HG03060 (cell line): ENCODE measurements at regions not wholly inside any gene's neighbourhood (a gene's known extent, or its start where the extent isn't known, plus 50 kb on each side); places are given as distances from the start of the nearest gene placed in this dataset.
"Not testable (repeated sequence)": the region's sequence is repeated elsewhere in the genome, so short reads cannot be mapped to it uniquely, and the experiment has no call there.

Experiments used
- ATAC-seq: cut with Tn5 transposase; IDR thresholded peaks from one replicate; pipeline ENCODE4 v1.9.1; 2021; ENCODE audit warnings: low read depth, moderate number of reproducible peaks; ENCODE audit not compliant: unreplicated experiment

DNA sequence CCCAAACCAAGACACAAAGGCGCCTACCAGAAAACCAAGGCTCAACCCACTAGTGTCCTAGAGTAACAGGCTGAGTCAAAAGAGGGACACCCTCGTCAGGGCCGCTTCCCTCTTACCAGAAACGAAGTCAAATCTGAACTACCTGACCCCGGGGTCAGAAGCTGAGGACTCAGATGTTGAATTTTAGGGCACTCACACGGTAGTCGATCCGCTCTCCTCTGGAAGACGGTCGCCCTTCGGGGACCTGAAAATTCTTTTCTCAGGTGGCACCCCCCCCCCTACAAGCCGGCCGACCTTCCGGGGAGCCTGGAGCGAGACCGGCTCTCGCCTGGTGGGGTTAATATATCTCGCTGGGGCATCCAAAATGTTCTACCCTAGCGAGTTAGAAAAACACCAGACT, 121.1 kb upstream of the KCNJ3 start:
- ATAC-seq, result no peak

DNA sequence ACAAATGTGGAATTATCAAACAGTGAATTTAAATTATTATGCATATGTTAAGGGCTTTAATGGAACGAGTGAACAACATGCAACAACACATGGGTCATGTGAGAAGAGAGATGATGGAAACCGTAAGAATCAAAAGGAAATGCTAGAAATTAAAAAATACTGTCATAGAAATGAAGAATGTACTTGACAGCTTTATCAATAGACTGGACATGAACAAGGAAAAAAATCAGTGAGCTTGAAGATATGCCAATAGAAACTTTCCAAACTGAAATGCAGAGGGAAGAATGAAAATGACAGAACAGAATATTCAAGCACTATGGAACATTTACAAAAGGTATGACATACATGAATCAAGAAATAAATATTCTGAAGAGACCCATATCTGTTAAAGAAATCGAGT, 117.7 kb upstream of the KCNJ3 start:
- ATAC-seq, result no peak

DNA sequence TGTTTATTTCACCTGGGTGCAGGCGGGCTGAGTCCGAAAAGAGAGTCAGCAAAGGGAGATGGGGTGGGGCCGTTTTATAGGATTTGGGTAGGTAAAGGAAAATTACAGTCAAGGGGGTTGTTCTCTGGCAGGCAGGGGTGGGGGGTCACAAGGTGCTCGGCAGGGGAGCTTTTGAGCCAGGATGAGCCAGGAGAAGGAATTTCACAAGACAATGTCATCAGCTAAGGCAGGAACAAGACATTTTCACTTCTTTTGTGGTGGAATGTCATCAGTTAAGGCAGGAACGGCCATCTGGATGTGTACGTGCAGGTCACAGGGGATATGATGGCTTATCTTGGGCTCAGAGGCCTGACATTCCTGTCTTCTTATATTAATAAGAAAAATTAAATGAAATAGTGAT, 115.8 kb upstream of the KCNJ3 start:
- not testable (repeated sequence) for ATAC-seq

DNA sequence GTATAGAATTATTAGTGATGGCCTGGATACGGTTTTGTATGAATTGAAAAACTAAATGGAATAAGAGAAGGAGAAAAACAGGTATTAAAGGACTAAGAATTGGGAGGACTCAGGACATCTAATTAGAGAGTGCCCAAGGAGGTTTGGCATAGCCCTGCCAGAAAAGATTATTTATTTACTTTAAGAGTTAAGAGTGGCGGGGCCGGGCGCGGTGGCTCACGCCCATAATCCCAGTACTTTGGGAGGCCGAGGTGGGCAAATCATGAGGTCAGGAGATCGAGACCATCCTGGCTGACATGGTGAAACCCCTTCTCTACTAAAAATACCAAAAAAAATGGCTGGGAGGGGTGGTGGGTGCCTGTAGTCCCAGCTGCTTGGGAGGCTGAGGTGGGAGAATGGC, 115.2 kb upstream of the KCNJ3 start:
- ATAC-seq, result not testable (repeated sequence)

DNA sequence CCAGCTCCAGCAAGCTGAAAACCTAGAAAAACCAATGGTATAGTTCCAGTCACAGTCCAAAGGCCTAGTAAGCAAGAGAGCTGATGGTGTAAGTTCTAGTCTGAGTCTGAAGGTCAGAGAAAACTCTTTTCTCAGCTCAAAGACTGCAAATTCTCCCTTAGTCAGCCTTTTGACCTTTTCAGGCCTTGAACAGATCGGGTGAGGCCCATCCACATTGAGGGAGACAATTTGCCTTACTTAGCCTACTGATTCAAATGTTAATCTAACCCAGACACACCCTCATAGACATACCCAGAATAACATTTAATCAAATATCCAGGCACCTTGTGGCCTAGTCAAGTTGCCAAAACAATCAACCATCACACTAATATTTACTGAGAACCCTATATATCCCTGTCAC, 110.8 kb upstream of the KCNJ3 start:
- ATAC-seq, result no peak

DNA sequence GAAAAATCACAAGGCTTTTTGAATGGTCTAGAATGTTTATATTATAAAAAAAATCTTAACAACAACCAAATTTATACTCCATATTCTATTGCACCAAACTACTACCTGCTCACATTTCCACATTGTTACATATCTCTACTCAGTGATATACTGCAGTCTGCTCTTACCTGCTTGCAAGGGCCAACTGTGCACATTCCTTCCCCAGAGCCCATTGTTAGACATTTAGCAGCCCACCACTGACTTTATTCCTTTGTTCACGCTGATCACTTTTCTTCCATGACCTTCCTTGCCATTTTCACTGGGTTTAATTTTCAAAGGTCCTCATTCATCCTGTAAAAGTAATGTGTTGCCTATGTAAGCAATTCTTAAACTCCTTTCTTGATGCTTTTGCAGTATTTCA, 109.7 kb upstream of the KCNJ3 start:
- ATAC-seq, result no peak

DNA sequence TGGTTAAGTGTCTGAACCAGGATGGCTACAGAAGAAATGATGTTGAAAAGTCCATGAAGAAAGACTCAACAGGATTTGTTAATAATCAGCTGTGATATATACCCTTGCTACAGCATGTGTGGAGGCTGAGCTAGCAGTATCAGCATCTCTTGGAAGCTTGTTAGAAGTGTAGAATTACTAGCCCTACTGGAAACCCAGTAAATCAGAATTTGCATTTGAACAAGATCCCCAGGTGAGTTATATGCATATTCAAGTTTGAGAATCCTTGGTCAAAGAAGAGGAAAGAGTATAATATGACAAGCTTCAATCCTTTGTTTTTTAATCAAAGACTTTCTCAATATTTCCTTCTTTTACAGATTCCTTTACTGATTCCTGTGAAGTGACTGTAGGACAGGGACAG, 109.0 kb upstream of the KCNJ3 start:
- no peak for ATAC-seq

DNA sequence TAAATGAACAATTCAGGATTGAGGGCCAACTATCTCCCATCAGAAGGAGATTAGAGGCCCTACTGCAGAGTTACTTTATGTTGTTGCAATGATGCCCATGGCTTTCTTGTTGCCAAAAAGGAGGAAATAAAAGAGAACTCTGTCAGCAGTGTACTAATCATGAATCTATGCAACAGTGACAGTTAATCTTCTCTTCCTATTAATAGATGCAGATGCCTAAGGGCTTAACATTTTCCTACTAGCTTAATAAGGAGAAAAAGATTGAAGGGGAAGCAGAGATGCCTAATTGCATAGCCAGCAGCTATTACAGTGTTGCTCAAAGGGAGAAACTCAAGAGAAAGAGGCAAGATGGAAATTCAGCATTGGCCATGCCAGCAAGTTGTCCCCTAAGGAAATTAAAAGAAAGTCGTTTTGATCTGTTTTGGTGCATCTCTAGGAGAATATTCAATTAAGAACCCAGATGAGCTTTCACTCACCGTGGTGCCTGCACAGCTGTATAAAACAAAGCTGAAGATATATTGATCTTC, 107.1 kb upstream of the KCNJ3 start:
- no peak for ATAC-seq

DNA sequence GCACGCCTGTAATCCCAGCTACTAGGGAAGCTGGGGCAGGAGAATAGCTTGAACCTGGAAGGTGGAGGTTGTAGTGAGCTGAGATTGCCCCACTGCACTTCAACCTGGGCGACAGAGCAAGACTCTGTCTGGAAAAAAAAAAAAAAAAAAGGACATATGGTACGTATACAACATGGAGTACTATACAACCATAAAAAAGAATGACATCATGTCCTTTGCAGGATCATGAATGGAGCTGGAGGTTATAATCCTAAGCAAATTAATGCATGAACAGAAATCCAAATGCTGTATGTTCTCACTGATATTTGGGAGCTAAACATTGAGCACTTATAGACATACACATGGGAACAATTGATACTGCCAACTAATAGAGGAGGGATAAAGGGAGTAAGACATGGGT, 99.3 kb upstream of the KCNJ3 start:
- ATAC-seq, result no peak

DNA sequence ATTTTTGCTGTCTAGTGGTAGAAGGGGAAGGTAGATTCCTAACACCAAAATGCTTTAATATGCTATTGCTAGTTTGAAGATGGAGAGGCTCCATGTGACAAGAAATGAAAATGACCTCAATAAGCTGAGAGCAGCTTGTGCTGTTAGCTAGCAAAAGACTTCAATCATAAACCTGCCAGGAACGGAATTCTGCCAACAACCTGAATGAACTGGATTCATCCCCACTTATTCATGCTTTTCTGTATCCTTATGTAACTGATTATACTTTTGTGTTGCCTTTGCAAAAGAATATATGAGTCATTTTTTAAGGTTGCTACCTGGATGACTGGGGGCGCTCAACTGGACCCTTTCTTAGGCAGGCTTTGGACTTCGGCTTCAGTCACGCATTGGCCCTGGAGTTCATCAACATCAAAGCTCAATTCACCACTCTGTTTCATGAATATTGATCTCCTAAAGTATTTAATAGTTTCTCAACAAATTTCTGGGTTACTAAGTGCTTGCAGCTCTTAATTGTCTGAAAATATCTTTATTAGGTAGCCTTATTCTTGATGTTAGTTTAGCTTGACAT, 97.5 kb upstream of the KCNJ3 start:
- ATAC-seq, result no peak

DNA sequence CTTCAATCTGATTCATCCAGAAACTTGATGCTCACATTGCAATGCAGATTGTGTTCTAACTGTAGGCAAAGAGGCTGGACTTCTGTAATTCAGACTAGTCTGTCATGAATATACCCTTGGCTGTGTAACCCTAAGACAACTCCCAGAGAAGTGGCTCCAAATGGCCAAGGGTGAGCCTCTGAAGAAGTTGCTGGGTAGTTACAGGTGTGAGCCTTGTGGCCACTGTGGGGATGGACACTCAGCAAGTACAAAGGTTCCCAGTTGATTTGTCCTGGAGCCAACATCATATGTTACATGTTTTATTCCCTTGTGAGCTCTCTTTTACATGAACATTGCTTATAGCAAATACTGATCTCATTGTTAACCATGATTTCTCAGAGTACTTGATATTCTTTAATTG, 94.8 kb upstream of the KCNJ3 start:
- ATAC-seq, result no peak

DNA sequence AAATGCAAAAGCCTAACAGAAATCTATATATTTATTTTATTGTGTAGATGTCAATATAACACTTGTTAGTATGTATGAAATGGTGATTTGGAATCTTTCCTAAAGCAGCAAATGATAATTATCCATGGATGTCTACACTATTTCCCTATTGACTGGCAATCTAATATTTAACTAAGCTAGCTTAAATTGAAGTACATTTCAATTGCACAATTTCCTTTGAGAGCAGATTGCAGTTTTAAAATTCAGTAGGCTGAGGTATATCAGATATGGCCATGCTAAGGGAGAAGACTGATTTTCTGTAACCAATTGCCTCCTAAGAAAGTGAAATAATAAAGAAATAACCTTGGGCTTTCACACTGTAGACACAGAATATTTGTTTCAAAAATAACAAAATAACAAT, 90.1 kb upstream of the KCNJ3 start:
- no peak for ATAC-seq

DNA sequence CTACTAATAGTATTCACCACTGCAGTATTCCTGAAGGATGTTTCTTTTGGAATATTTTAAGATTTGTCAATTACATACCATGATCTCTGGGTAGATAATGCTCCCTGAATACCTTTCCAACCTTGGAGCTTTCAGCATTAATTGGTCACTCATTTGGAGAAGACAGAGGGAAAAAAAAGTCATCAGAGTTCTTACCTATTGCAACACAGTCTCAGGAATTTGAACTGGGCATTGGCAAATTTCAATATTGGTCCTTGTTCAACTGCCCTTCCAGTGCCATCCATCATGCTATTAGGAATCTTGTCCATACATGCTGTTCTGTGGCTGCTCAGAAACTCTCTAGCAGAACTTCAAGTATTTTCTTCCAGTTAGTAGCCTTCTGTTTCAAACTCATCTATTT, 83.6 kb upstream of the KCNJ3 start:
- ATAC-seq, result no peak

DNA sequence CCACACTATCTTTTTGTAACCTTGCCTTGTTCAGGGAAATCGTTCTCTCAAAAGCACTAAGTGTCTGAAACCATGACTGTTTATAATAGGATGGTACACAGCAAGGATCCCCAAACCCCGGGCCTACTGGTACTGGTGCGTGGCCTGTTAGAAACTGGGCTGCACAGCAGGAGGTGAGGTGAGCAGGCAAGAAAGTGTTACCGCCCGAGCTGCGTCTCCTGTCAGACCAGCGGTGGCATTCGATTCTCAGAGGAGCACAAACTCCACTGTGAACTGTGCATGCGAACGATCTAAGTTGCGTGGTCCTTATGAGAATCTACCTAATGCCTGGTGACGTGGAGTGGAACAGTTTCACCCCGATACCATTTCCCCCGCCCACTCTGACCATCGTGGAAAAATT, 81.8 kb upstream of the KCNJ3 start:
- no peak for ATAC-seq

DNA sequence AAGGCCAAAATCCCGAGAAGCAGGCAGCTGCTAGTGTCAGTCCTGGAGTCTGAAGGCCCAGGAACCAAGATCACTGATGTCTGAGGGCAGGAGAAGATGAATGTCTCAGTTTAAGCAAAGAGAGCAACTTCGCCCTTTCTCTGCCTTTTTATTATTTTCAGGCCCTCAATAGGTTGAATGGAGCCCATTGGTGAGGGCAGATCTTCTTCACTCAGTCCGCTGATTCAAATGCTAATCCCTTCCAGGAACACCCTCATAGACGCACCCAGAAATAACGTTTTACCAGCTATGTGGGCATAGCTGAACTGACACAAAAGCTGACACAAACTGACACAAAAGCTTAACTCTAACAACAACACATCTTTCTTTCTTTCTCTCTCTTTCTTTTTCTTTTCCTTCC, 78.0 kb upstream of the KCNJ3 start:
- no peak for ATAC-seq

DNA sequence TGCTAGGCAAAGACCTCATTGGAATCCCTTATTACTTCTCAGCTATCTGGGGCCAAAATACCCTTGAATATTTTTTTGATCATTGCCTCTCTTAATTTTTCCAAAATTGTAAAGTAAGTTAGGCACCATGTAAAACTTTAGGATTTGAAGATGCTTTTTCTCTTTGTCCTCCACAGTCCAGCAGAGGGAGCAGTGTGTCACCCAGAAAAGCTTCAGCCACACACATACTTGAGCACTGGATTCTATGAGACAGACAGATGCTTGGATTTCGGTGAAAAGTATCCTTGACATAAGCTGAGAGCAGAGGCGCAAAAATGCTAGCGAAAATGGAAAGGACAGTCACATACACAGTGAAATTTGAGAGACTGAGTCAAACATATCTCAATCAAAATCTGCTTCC, 74.7 kb upstream of the KCNJ3 start:
- no peak for ATAC-seq

DNA sequence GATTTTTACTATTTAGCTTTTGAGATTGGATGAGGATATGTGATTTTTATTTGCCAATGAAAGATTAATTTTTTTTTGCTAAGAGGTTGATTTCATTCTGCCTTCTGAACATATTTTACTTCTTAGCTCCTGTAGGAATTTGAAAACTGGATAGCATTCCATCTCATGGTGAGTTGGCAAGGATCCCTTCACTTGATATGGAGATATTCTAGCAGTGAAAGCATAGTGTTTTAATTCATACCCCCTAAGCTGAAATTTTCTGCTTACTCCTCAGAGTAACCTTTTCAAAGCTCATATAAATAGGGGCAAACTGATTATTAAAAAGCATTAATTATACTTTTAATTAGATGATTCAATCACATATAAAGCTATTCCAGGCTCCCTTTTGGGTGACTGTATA, 61.0 kb upstream of the KCNJ3 start:
- no peak for ATAC-seq

DNA sequence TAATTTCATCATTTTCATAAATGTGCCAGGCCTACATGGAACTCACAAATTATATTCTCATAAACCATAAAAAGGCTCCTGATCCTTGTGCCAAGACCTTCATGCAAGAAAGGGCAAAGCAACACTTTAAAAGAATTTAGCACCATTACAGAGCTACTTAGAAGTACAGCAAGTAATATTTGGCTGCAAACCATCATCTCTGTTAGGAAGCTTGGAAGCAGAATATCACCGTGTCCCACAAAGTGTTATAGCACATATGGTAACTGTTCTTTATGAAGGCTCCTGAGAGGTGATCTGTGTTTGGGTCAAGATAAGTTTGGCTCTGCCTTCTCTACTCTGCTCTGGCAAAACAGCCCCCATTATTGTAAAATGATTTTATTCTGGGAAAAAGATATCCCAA, 59.7 kb upstream of the KCNJ3 start:
- ATAC-seq, result no peak

DNA sequence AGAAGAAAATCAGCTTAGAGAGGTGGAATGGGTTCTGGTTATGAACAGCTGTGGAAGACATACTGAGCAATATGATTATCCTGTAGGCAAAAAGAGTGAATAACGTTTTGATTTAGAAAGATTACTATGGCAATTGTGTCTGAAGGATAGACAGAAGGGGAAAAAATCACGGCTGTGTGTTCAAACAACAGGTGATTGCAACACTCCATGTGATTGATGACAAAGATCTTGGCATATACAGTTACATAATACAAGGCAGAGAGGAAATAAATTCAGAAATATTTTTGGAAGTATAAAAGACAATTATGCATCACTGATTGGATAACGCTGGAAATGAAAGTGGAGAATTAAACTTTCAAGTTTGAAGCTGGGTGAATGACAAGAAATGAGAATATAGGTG, 58.5 kb upstream of the KCNJ3 start:
- ATAC-seq, result no peak
